ENCODE measurements at regions not wholly inside any gene's neighbourhood (a gene's known extent, or its start where the extent isn't known, plus 50 kb on each side); places are given as distances from the start of the nearest gene placed in this dataset.
"Not testable (repeated sequence)": the region's sequence is repeated elsewhere in the genome, so short reads cannot be mapped to it uniquely, and the experiment has no call there.

- DNase-seq: peak; percentile 89
Measured at GRCh38 chr21:25487046-25487594, 120.2 kb downstream of the MRPL39 start.

GRCh38 chr21:25485914-25486313, 121.4 kb downstream of the MRPL39 start:
- DNase-seq: no peak

- no peak for DNase-seq
Measured at GRCh38 chr21:25467896-25468295, 139.4 kb downstream of the MRPL39 start.

GRCh38 chr21:25467071-25467470, 140.2 kb downstream of the MRPL39 start:
- DNase-seq: not testable (repeated sequence)

GRCh38 chr21:25466470-25466869, 140.8 kb downstream of the MRPL39 start:
- no peak for DNase-seq

GRCh38 chr21:25465263-25465662, 142.0 kb downstream of the MRPL39 start:
- no peak for DNase-seq

GRCh38 chr21:25464275-25464674, 143.0 kb downstream of the MRPL39 start:
- no peak for DNase-seq

- DNase-seq: no peak
Measured at GRCh38 chr21:25462517-25462971, 144.7 kb downstream of the MRPL39 start.

GRCh38 chr21:25461725-25462124, 145.6 kb downstream of the MRPL39 start:
- no peak for DNase-seq

GRCh38 chr21:25459993-25460392, 147.3 kb downstream of the MRPL39 start:
- no peak for DNase-seq

- no peak for DNase-seq
Measured at GRCh38 chr21:25459365-25459764, 147.9 kb downstream of the MRPL39 start.

- no peak for DNase-seq
Measured at GRCh38 chr21:25458484-25458883, 148.8 kb downstream of the MRPL39 start.

GRCh38 chr21:25457946-25458345, 149.3 kb downstream of the MRPL39 start:
- no peak for DNase-seq

- DNase-seq: peak; percentile 75
Measured at GRCh38 chr21:25457411-25457810, 149.9 kb downstream of the MRPL39 start.

- peak; percentile 37 for DNase-seq
Measured at GRCh38 chr21:25456672-25457071, 150.6 kb downstream of the MRPL39 start.

- DNase-seq: peak; percentile 65
Measured at GRCh38 chr21:25453524-25453923, 153.8 kb downstream of the MRPL39 start.

GRCh38 chr21:25449950-25450349, 157.3 kb downstream of the MRPL39 start:
- DNase-seq: no peak

- no peak for DNase-seq
Measured at GRCh38 chr21:25441835-25442234, 165.4 kb downstream of the MRPL39 start.

GRCh38 chr21:25437465-25437864, 169.8 kb downstream of the MRPL39 start:
- not testable (repeated sequence) for DNase-seq

- DNase-seq: no peak
Measured at GRCh38 chr21:25428537-25428936, 178.7 kb downstream of the MRPL39 start.

- DNase-seq: no peak
Measured at GRCh38 chr21:25427828-25428227, 179.5 kb downstream of the MRPL39 start.

- no peak for DNase-seq
Measured at GRCh38 chr21:25426580-25426979, 180.7 kb downstream of the MRPL39 start.

GRCh38 chr21:25425156-25425555, 182.1 kb downstream of the MRPL39 start:
- DNase-seq: no peak

- DNase-seq: no peak
Measured at GRCh38 chr21:25424634-25425033, 182.6 kb downstream of the MRPL39 start.

- DNase-seq: no peak
Measured at GRCh38 chr21:25424048-25424447, 183.2 kb downstream of the MRPL39 start.

All from fibroblast of skin of right biceps (primary cell).